ENCODE measurements at regions not wholly inside any gene's neighbourhood (a gene's known extent, or its start where the extent isn't known, plus 50 kb on each side); places are given as distances from the start of the nearest gene placed in this dataset.

- no peaks in the 10 kb centered on the region for H3K36me3 ChIP-seq
- H3K27me3 ChIP-seq: no peaks in the 10 kb centered on the region
- no peak for FAIRE-seq
- no peak for ATAC-seq
- no peak for TF ChIP-seq CTCF (IDR thresholded peaks at IDR 0.05)
- no peak overlapping the region for H3K4me3 ChIP-seq
- no peaks in the 10 kb centered on the region for H3K9me3 ChIP-seq
- intact Hi-C loops (cut with DNase I): no loop called here
- 74 to 82% methylated on average over 7 of the region's 7 CpGs for WGBS, 2 donors
- no peak for DNase-seq
- no peaks in the 10 kb centered on the region for H3K4me1 ChIP-seq
- H3K27ac ChIP-seq: no peak overlapping the region
These were observed 155.2 kb upstream of the IPO5 start for GRCh38 chr13:97798171-97798821.

GRCh38 chr13:97798836-97799235 lies 154.6 kb upstream of the IPO5 start:
- Histone ChIP-seq H3K27me3 (no peaks in the 10 kb centered on the region), H3K4me3 (no peak overlapping the region), H3K9me3 (no peaks in the 10 kb centered on the region), H3K27ac (no peak overlapping the region), H3K4me1 (no peaks in the 10 kb centered on the region), H3K36me3 (no peaks in the 10 kb centered on the region)
- no peak for TF ChIP-seq CTCF (IDR thresholded peaks at IDR 0.05)
- WGBS, 2 donors: 57 to 64% methylated on average over 7 of the region's 7 CpGs
- FAIRE-seq (no peak), ATAC-seq (no peak), DNase-seq (no peak)
- intact Hi-C loops (cut with DNase I): no loop called here

GRCh38 chr13:97802213-97802612 lies 151.3 kb upstream of the IPO5 start:
- no peak overlapping the region for H3K4me3 ChIP-seq

GRCh38 chr13:97809576-97809975 lies 143.9 kb upstream of the IPO5 start:
- Histone ChIP-seq H3K27me3 (peaks cover 0 to 3% (median 0%) of the 10 kb centered on the region in 4 donors), H3K4me1 (no peaks in the 10 kb centered on the region), H3K4me3 (no peak overlapping the region), H3K36me3 (no peaks in the 10 kb centered on the region), H3K27ac (no peak overlapping the region), H3K9me3 (no peaks in the 10 kb centered on the region)
- 26 to 32% methylated on average over 2 of the region's 2 CpGs for WGBS, 2 donors
- FAIRE-seq (no peak), ATAC-seq (no peak), DNase-seq (no peak)
- intact Hi-C loops (cut with DNase I): no loop called here
- TF ChIP-seq CTCF (IDR thresholded peaks at IDR 0.05): no peak

More at GRCh38 chr13:97802213-97802612, 151.3 kb upstream of the IPO5 start:
- Histone ChIP-seq H3K4me1 (no peaks in the 10 kb centered on the region), H3K27me3 (no peaks in the 10 kb centered on the region), H3K36me3 (no peaks in the 10 kb centered on the region), H3K9me3 (no peaks in the 10 kb centered on the region), H3K27ac (no peak overlapping the region)
- intact Hi-C loops (cut with DNase I): no loop called here
- DNase-seq: no peak
- WGBS, 2 donors: 45 to 51% methylated on average over 3 of the region's 3 CpGs
- TF ChIP-seq CTCF (IDR thresholded peaks at IDR 0.05): no peak
- no peak for FAIRE-seq
- ATAC-seq: no peak

- FAIRE-seq: no peak
These were observed 143.3 kb upstream of the IPO5 start for GRCh38 chr13:97810152-97810551.

More at GRCh38 chr13:97810152-97810551, 143.3 kb upstream of the IPO5 start:
- H3K9me3 ChIP-seq: no peaks in the 10 kb centered on the region
- intact Hi-C loops (cut with DNase I): no loop called here
- DNase-seq (no peak), ATAC-seq (peak in 1 of 4 donors; percentile 28)
- no peak overlapping the region for H3K27ac ChIP-seq
- H3K4me3 ChIP-seq: no peak overlapping the region
- peak in 1 of 4 donors; percentile 13 for TF ChIP-seq CTCF (IDR thresholded peaks at IDR 0.05)
- no peaks in the 10 kb centered on the region for H3K36me3 ChIP-seq
- H3K27me3 ChIP-seq: peaks cover 0 to 3% (median 0%) of the 10 kb centered on the region in 4 donors
- no peaks in the 10 kb centered on the region for H3K4me1 ChIP-seq
- WGBS, 2 donors: 9 to 14% methylated on average over 3 of the region's 3 CpGs

All from pancreas (tissue), 10 donors.